Activated CD8-positive, alpha-beta memory T cell treated with anti-CD3 and anti-CD28 coated beads for 24 hours (primary cell): ENCODE measurements at regions not wholly inside any gene's neighbourhood (a gene's known extent, or its start where the extent isn't known, plus 50 kb on each side); places are given as distances from the start of the nearest gene placed in this dataset.

Source experiments
- DNase-seq: peaks from one replicate; pipeline ENCODE4 v3.0.0-alpha.2; 2020

GRCh38 chrX:69083361-69083760, 81.9 kb downstream of the PJA1 start:
- no peak for DNase-seq

GRCh38 chrX:69082753-69083150, 82.5 kb downstream of the PJA1 start:
- no peak for DNase-seq

- DNase-seq: no peak
Observed at GRCh38 chrX:69082055-69082752, 83.0 kb downstream of the PJA1 start.

GRCh38 chrX:69080855-69081465, 84.3 kb downstream of the PJA1 start:
- DNase-seq: no peak

GRCh38 chrX:69079268-69079667, 86.0 kb downstream of the PJA1 start:
- DNase-seq: no peak

GRCh38 chrX:69077895-69078455, 87.3 kb downstream of the PJA1 start:
- DNase-seq: no peak

- DNase-seq: no peak
Observed at GRCh38 chrX:69076088-69076487, 89.2 kb downstream of the PJA1 start.

- DNase-seq: no peak
Observed at GRCh38 chrX:69074726-69075125, 90.5 kb downstream of the PJA1 start.

GRCh38 chrX:69073721-69074120, 91.5 kb downstream of the PJA1 start:
- no peak for DNase-seq

GRCh38 chrX:69073241-69073640, 92.0 kb downstream of the PJA1 start:
- DNase-seq: no peak

- DNase-seq: no peak
Observed at GRCh38 chrX:69072486-69073006, 92.7 kb downstream of the PJA1 start.

GRCh38 chrX:69070949-69071650, 94.2 kb downstream of the PJA1 start:
- no peak for DNase-seq

- no peak for DNase-seq
Observed at GRCh38 chrX:69069876-69070275, 95.4 kb downstream of the PJA1 start.

GRCh38 chrX:69069086-69069445, 96.2 kb downstream of the PJA1 start:
- DNase-seq: no peak

- DNase-seq: no peak
Observed at GRCh38 chrX:69068301-69069085, 96.8 kb downstream of the PJA1 start.

GRCh38 chrX:69067841-69068240, 97.4 kb downstream of the PJA1 start:
- DNase-seq: no peak

GRCh38 chrX:69066966-69067525, 98.2 kb downstream of the PJA1 start:
- no peak for DNase-seq

- no peak for DNase-seq
Observed at GRCh38 chrX:69066021-69066757, 99.1 kb downstream of the PJA1 start.

GRCh38 chrX:69065451-69065850, 99.8 kb downstream of the PJA1 start:
- DNase-seq: no peak

- DNase-seq: no peak
Observed at GRCh38 chrX:69063486-69063885, 101.8 kb downstream of the PJA1 start.

- no peak for DNase-seq
Observed at GRCh38 chrX:69062493-69062892, 102.8 kb downstream of the PJA1 start.
